Uterus (tissue), 2 donors: ENCODE measurements at regions not wholly inside any gene's neighbourhood (a gene's known extent, or its start where the extent isn't known, plus 50 kb on each side); places are given as distances from the start of the nearest gene placed in this dataset.

Experiments
- POLR2A ChIP-seq, 2 donors: fragments of 450-650 bp; IDR thresholded peaks; one replicate each; pipeline ENCODE4 v1.6.1; 2016; ENCODE audit warnings: antibody characterized with exemption in 2 of 2, mild to moderate bottlenecking in 1 of 2, moderate library complexity in 1 of 2
- TF ChIP-seq, protein P1 (sequence below), 4 experiments: fragments of 200-600 bp in 2 of 4; fragments of 450-650 bp in 2 of 4; sonication (generic) in 2 of 4; IDR thresholded peaks; one replicate each; pipeline ENCODE4 v1.5.1; 2016 to 2019; ENCODE audit warnings: antibody characterized with exemption in 4 of 4, mild to moderate bottlenecking in 2 of 4, moderate library complexity in 1 of 4

DNA sequence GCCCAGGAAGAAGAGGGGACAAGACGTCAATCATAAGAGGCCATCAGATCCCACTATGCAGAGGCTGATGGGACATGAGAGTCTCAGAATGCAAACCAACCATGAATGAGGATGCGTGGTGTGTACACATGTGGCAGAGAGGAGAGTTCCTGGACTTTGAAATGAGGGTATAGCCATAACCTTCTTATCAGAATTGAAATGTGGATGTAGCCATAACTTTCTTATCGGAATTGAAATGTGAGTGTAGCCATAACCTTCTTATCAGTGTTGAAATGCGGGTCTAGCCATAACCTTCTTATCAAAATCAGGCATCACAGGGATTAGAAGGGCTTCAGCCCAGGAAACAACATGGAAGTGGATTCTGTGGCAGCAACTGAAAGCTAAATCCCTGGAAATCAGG lies 415.5 kb upstream of the FAT1 start:
- TF ChIP-seq POLR2A (IDR thresholded peaks at IDR 0.05) = no peak
- TF ChIP-seq, protein P1, sequence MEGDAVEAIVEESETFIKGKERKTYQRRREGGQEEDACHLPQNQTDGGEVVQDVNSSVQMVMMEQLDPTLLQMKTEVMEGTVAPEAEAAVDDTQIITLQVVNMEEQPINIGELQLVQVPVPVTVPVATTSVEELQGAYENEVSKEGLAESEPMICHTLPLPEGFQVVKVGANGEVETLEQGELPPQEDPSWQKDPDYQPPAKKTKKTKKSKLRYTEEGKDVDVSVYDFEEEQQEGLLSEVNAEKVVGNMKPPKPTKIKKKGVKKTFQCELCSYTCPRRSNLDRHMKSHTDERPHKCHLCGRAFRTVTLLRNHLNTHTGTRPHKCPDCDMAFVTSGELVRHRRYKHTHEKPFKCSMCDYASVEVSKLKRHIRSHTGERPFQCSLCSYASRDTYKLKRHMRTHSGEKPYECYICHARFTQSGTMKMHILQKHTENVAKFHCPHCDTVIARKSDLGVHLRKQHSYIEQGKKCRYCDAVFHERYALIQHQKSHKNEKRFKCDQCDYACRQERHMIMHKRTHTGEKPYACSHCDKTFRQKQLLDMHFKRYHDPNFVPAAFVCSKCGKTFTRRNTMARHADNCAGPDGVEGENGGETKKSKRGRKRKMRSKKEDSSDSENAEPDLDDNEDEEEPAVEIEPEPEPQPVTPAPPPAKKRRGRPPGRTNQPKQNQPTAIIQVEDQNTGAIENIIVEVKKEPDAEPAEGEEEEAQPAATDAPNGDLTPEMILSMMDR (IDR thresholded peaks at IDR 0.05) = no peak
